Esophagus (tissue), 2 donors: ENCODE measurements at regions not wholly inside any gene's neighbourhood (a gene's known extent, or its start where the extent isn't known, plus 50 kb on each side); places are given as distances from the start of the nearest gene placed in this dataset.
"Not testable (repeated sequence)": the region's sequence is repeated elsewhere in the genome, so short reads cannot be mapped to it uniquely, and the experiment has no call there.

ENCODE experiments used
- H3K27ac ChIP-seq, 2 donors: one replicate each; pipeline ENCODE4 v1.5.1; 2013; ENCODE audit warnings: low read depth in 2 of 2, mild to moderate bottlenecking in 2 of 2, inconsistent platforms in 1 of 2, low read length in 1 of 2, moderate library complexity in 1 of 2
- H3K27me3 ChIP-seq, 2 donors: one replicate each; pipeline ENCODE4 v1.6.1; 2013; ENCODE audit warnings: low read length in 2 of 2, control low read depth in 1 of 2, mild to moderate bottlenecking in 1 of 2; ENCODE audit not compliant: insufficient read depth in 2 of 2, control insufficient read depth in 1 of 2
- H3K36me3 ChIP-seq, 2 donors: one replicate each; pipeline ENCODE4 v1.6.1; 2013; ENCODE audit warnings: low read length in 1 of 2; ENCODE audit not compliant: control insufficient read depth in 2 of 2, insufficient read depth in 2 of 2
- H3K4me1 ChIP-seq, 2 donors: one replicate each; pipeline ENCODE4 v1.6.1; 2013; ENCODE audit warnings: low read length in 1 of 2; ENCODE audit not compliant: control insufficient read depth in 2 of 2, insufficient read depth in 2 of 2
- H3K4me3 ChIP-seq, 2 donors: one replicate each; pipeline ENCODE4 v1.5.1; 2013; ENCODE audit warnings: low read length in 2 of 2, mild to moderate bottlenecking in 2 of 2, low read depth in 1 of 2, moderate library complexity in 1 of 2
- H3K9me3 ChIP-seq, 2 donors: one replicate each; pipeline ENCODE4 v1.6.1; 2013; ENCODE audit warnings: mild to moderate bottlenecking in 2 of 2, low read depth in 1 of 2, low read length in 1 of 2, moderate library complexity in 1 of 2; ENCODE audit not compliant: control insufficient read depth in 2 of 2, insufficient read depth in 1 of 2
- WGBS, 2 donors: extraction: QIAGEN DNeasy Blood & Tissue Kit; methylation state at CpG; one replicate each; pipeline ENCODE4 v1.1.7; 2013; 5-methylcytosine and 5-hydroxymethylcytosine counted together
- donor health status: healthy with polysubstance abuse.
- donor health status: Bipolar disorder and iron deficiency.

DNA sequence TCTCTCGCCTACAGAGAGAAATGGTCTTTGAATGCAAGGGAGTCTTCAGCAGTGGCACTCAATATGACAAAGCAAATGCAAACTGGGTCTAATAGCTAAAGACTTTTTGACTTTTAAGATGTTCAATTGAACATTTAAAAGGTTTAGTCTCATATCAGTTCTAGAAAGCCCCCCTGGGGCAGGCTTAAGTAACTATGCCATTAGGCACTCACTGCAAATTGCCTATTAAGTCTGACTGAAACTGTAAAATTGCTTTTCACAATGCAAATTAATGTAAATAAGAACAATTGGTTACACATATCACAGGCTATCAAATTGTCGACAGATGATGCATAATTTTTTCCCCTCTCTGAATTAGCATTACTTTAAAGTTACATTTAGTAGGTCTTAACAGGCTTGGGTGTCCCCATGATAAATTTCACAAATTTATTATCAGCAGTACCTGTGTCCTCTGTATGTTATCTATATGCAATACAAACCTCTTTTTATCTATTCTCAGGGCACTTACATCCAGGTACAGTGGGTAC, 329.1 kb downstream of the LRRIQ3 start:
- no peaks in the 10 kb centered on the region for H3K27me3 ChIP-seq
- 79 to 82% methylated on average over 2 of the region's 2 CpGs for WGBS, 2 donors
- no peak overlapping the region for H3K27ac ChIP-seq
- no peaks in the 10 kb centered on the region for H3K36me3 ChIP-seq
- no peak overlapping the region for H3K4me3 ChIP-seq
- H3K9me3 ChIP-seq, result no peaks in the 10 kb centered on the region
- no peaks in the 10 kb centered on the region for H3K4me1 ChIP-seq

DNA sequence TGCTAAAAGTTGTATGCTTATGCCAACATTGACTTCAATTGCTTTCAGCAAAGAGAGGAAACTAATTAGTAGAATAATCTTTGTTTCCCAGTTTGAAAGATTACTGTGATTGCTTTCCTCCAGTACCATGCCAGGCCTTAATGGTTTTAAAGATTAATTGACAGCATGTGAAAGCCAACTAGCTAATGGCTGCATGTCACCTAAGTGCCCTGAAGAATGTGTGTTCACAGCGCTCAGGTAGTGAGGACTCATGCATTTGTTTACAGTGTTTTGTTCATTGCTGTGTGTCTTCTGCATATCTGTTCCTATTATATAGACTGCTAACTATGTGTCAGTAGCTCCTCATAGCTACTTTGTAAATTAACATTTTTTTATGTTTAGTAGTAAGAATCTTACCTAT, 335.6 kb downstream of the LRRIQ3 start:
- no peak overlapping the region for H3K27ac ChIP-seq
- H3K9me3 ChIP-seq, result no peaks in the 10 kb centered on the region
- no peaks in the 10 kb centered on the region for H3K27me3 ChIP-seq
- 38 to 54% methylated on average over 1 of the region's 1 CpG for WGBS, 2 donors
- H3K4me1 ChIP-seq, result no peaks in the 10 kb centered on the region
- H3K36me3 ChIP-seq, result no peaks in the 10 kb centered on the region
- H3K4me3 ChIP-seq, result no peak overlapping the region

DNA sequence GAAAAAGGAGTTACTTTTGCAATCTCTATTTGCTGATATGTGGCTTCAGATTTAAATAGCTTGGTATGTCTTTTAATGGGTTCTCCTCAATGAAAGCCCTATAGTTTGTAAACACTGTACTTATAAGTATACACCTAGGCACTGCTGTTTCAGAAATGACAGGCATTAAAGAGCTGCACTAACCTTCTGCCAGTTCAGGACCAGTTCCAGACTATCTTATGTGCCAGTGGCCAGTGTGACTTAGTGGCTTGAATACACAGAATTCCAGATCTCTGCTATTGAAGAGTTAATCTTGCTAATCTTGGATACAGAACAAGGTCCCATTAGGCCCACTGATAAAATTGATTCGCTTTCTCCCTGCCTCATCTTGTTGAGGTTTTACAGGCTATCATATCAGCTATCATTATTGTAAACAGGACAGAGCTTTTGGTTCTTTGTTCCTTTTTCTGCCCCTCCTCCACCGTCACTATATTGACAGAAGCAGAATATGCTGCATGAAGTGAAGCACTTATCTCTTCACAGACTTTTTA, 337.5 kb downstream of the LRRIQ3 start:
- Histone ChIP-seq H3K27me3 (no peaks in the 10 kb centered on the region), H3K27ac (no peak overlapping the region), H3K4me1 (no peaks in the 10 kb centered on the region), H3K36me3 (no peaks in the 10 kb centered on the region), H3K9me3 (no peaks in the 10 kb centered on the region), H3K4me3 (no peak overlapping the region)
- WGBS, 2 donors, result 45 to 51% methylated on average over 2 of the region's 2 CpGs

DNA sequence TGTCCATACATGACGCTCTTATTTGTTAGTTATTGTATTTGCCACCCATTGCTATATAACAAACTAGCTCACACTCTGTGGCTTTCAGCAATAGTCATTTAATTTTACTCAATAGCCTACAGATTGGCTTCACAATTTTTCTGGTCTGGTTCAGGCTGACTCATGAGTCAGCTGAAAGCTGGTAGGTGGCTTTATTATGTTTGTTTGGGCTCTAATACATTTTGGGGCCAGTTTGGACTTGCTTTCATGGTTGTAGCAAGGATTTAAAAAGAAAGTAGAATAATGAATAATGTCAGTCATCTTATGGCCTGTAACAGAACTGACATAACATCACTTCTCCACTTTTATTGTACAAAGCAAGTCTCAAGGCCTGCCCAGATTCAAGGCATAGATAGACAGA, 338.7 kb downstream of the LRRIQ3 start:
- no peak overlapping the region for H3K4me3 ChIP-seq
- WGBS, 2 donors, result 83 to 86% methylated on average over 1 of the region's 1 CpG
- H3K36me3 ChIP-seq, result no peaks in the 10 kb centered on the region
- H3K27ac ChIP-seq, result no peak overlapping the region
- H3K4me1 ChIP-seq, result no peaks in the 10 kb centered on the region
- H3K27me3 ChIP-seq, result no peaks in the 10 kb centered on the region
- no peaks in the 10 kb centered on the region for H3K9me3 ChIP-seq

DNA sequence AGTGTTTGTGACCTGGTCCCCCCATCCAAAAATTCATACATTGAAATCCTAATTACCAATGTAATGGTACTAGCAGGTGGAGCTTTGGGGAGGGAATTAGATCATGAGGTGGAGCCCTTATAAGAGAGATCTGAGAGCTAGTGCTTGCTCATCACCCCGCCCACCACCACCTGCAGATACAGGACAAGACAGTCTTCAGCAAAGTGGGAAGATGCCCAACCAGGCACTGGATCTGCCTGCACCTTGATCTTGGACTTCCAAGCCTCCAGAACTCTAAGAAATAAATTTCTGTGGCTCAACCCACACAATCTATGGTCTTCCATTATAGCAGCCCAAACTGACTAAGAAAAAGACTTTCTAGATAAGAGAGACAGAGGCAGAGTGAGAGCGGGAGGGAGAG, 343.4 kb downstream of the LRRIQ3 start:
- H3K9me3 ChIP-seq, result no peaks in the 10 kb centered on the region
- whole genome bisulfite sequencing, 2 donors, result 66 to 80% methylated on average over 2 of the region's 2 CpGs
- no peaks in the 10 kb centered on the region for H3K27me3 ChIP-seq
- no peak overlapping the region for H3K4me3 ChIP-seq
- H3K27ac ChIP-seq, result no peak overlapping the region
- no peaks in the 10 kb centered on the region for H3K36me3 ChIP-seq
- H3K4me1 ChIP-seq, result no peaks in the 10 kb centered on the region

DNA sequence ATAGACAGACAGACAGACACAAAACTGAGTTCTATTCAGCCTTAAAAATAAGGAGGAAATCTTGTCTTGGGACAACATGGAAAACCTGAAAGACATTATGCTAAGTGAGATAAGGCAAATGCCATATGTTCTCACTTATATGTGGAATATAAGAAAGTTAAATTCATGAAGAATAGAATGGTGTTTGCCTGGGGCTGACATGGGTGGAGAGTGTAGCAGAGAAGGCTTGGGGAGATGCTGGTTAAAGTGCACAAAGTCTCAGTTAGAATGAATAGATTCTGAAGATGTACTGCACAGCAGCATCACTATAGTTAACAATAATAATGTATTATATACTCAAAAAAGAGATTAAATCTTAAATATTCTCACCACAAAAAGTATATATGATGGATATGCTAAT, 355.5 kb downstream of the LRRIQ3 start:
- Histone ChIP-seq H3K4me3 (no peak overlapping the region), H3K27ac (no peak overlapping the region), H3K4me1 (no peaks in the 10 kb centered on the region), H3K27me3 (no peaks in the 10 kb centered on the region), H3K36me3 (no peaks in the 10 kb centered on the region), H3K9me3 (peaks cover 0 to 4% of the 10 kb centered on the region in 2 donors)

DNA sequence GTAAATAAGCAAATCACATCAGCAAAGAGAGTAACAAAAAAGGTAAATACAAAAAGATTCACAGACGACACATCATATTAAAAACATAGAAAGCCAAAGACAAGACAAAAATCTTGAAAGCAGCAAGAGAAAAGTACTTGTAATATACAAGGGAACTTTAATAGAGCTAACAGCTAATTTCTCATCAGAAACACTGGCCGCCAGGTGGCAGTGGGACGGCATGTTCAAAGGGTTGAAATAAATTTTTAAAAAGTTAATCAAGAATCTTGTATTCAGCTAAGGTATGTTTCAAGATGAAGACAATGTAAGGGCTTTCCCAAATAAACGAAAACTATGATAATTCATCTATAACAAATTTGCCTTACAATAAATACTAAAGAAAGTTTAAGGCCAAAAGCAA, 358.1 kb downstream of the LRRIQ3 start:
- 40 to 41% methylated on average over 4 of the region's 4 CpGs for whole genome bisulfite sequencing, 2 donors
- no peaks in the 10 kb centered on the region for H3K27me3 ChIP-seq
- no peaks in the 10 kb centered on the region for H3K36me3 ChIP-seq

DNA sequence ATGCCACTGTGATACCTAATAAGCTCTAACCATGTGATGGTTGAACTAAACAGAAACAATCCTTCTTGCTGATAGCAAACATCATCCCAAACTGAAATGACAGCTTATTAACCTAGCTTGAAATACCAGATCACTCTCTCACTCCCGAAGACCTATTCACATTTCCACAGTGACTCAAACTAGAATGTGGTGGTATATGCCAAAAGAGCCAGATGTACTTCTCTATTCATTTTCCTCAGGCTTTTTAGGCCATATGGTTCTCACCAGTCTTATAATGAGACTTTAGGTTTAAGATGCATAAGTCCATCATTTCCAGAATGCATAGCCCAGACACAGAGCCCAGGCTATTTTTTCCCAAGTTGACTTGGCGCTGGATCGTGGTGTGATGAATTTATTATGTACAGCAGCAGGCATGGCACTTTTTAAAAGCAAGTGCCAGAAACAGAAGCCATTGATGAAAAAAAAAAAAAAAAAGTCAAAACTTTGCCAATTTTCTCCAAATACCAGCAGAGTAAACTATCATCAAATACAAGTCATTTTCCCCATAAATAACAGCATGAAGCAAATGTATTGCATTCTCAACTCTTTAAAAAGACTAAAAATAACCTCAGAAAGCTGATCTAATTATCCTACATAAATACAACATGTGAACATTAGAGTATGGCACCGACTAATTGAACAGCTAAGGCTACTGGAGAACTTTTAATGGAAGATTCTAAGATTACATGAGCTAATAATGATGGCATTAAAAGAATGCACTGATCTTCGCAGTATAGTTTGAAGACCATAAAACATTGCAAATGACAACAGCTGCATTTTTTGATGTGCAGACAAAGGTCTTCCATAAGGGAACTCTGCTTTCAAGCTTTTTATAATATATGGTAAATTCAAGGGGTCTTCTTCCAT, 365.4 kb downstream of the LRRIQ3 start:
- H3K27ac ChIP-seq, result no peak overlapping the region
- 60 to 64% methylated on average over 5 of the region's 5 CpGs for WGBS, 2 donors
- H3K36me3 ChIP-seq, result no peaks in the 10 kb centered on the region
- H3K27me3 ChIP-seq, result no peaks in the 10 kb centered on the region
- H3K4me1 ChIP-seq, result no peaks in the 10 kb centered on the region
- H3K4me3 ChIP-seq, result no peak overlapping the region
- H3K9me3 ChIP-seq, result no peaks in the 10 kb centered on the region

More for the DNA sequence above, 358.1 kb downstream of the LRRIQ3 start:
- Histone ChIP-seq H3K9me3 (peaks cover 0 to 4% of the 10 kb centered on the region in 2 donors), H3K4me1 (no peaks in the 10 kb centered on the region), H3K4me3 (no peak overlapping the region), H3K27ac (no peak overlapping the region)

DNA sequence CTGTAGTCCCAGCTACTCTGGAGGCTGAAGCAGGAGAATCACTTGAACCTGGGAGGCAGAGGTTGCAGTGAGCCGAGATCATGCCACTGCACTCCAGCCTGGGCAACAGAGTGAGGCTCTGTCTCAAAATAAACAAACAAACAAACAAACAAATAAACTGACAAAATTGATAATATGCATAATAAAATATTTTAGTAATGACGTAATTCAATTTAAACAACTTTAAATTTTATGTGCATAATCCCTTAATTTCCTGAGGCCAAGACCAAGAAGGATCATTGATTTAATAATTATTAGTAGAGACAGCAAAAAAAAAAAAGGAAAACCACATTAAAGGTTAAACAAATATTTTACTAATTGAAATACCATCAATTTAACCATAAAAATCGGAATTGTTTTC, 370.7 kb downstream of the LRRIQ3 start:
- H3K27ac ChIP-seq, H3K9me3 ChIP-seq, H3K4me3 ChIP-seq, H3K36me3 ChIP-seq, H3K4me1 ChIP-seq, H3K27me3 ChIP-seq: not testable (repeated sequence)
- 82 to 84% methylated on average over 3 of the region's 3 CpGs for WGBS, 2 donors

DNA sequence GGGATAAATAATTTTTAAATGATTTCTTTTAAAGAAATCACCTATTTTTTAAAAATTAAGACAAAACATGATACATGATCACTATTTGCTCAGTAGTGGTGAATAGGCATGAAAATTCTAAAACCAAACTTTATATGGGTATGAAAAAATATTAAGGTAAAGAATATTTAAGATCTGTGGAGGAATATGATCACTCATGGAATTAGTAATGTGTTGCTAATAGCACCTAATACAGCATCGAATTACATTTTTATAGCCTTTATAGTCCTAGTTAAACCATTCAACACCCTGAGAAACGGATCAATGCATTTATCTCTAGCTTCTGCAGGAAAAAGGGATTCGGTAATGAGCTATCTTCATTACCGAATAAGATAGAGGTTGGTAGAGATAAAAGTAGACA, 373.9 kb downstream of the LRRIQ3 start:
- Histone ChIP-seq H3K27ac (no peak overlapping the region), H3K36me3 (no peaks in the 10 kb centered on the region), H3K27me3 (no peaks in the 10 kb centered on the region), H3K4me1 (no peaks in the 10 kb centered on the region), H3K9me3 (no peaks in the 10 kb centered on the region), H3K4me3 (no peak overlapping the region)
- WGBS, 2 donors, result 64 to 79% methylated on average over 4 of the region's 4 CpGs
